Activated CD8-positive, alpha-beta memory T cell treated with anti-CD3 and anti-CD28 coated beads for 36 hours (primary cell): ENCODE measurements at regions not wholly inside any gene's neighbourhood (a gene's known extent, or its start where the extent isn't known, plus 50 kb on each side); places are given as distances from the start of the nearest gene placed in this dataset.

Experiments
- CTCF ChIA-PET: fragments of 350-600 bp; sonication (Branson Sonifier 250); formaldehyde crosslinking; loops from one replicate; lab custom pipeline; 2021; ENCODE audit warnings: antibody characterized with exemption; lab: Charles Lee
- POLR2A ChIA-PET: fragments of 350-600 bp; sonication (Branson Sonifier 250); formaldehyde crosslinking; loops from one replicate; lab custom pipeline; 2021; ENCODE audit warnings: antibody characterized with exemption; lab: Charles Lee

DNA sequence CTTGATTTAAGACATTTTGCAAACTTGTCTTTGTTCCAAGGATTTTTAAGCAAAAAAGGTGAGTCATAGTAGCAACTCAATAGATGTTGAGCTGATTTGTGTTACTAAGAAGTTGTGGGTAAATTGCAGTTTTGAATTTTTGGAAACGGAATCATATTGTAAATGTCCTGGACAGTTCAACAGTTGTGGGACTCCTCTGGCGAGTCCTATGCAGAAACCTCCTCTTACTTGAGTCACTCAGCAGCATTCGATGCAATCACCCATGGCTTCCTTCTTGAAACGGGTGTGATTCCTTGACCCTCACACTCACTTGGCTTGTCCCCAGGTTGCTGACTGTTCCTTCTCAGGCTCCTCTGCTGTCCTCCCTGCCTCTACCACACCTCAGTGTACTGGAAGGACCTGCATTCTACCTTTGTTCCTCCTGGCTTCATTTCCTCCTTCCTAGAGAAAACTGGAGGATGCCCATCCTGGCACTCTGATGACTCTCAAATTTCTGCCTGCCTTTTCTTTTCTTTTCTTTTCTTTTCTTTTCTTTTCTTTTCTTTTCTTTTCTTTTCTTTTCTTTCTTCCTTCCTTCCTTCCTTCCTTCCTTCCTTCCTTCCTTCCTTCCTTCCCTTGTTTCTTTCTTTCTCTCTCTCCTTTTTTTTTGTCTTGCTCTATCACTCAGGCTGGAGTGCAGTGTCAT is 52.8 kb upstream of the DGKG start:
- POLR2A ChIA-PET: no interaction called here
- CTCF ChIA-PET: no interaction called here

DNA sequence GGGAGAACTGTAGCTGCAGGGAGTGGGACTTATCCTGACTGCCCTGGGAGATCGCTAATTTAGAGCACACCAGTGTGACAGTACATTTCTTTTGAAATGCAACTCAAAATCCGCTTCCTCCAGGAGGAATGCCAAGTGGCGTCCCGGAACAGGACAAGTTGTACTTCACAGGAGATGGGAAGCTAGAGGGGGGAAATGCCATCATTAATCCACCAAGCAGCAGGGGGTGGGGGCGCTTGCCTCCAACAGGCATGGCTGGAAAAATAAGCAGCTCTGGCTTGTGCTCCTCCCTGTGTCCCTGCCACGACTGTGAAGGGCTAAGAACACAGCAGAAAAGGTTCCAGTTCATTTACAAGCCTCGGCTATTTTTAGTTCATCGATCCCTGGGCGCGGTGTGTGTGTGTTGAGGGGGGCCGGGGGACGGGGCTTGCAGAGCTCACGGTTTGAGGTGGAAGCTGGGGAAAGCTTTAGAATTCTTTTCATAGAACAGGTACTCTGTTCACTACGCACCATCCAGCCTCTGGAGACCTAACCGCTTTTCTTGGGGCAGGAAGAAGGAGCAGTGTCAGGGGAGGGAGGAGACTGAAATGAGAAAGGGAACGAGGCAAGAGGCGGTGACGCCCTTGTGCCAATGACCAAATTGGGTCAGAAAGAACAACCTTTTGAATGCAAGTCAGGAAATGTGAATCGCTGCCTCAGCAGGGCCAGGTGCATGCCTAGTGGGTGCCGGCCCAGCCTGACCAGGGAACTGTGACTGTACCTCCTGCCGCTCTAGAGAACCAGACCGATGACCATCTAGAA is 51.8 kb upstream of the DGKG start:
- ChIA-PET POLR2A (no interaction called here), CTCF (interaction anchor here (0.7 kb wide), 1 partner anchor 123 kb away, joined by 4 read pairs; no protein-coding TSS in a partner anchor)

DNA sequence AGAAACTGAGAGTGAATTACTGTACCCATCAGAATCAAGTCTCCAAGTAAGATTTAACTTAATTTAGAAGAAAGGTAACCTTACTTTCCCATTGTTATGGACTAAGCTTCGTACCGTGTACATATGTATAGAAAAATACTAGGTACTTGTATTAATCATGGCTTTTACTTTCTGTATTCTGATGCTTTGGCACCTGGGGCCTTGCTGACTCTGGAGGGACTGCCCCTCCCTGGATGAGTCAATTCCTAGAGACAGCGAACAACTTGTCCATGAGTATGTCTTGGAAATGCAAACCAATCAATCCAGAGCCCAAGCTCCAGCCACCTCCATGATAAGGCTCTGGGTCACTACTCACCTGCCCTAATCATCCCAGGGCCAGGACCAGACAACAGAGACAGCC is 50.0 kb upstream of the DGKG start:
- POLR2A ChIA-PET: no interaction called here
- CTCF ChIA-PET: no interaction called here
